Stimulated activated CD4-positive, alpha-beta T cell treated with anti-CD3 and anti-CD28 coated beads, Interleukin-2, amount 100 ng/mL, for 24 hours (primary cell): ENCODE measurements at regions not wholly inside any gene's neighbourhood (a gene's known extent, or its start where the extent isn't known, plus 50 kb on each side); places are given as distances from the start of the nearest gene placed in this dataset.
"Not testable (repeated sequence)": the region's sequence is repeated elsewhere in the genome, so short reads cannot be mapped to it uniquely, and the experiment has no call there.

Experiments
- DNase-seq, 2 donors: peaks; one replicate each; pipeline ENCODE4 v3.0.0-alpha.2; 2020

GRCh38 chr6:152811785-152812184 lies 61.2 kb downstream of the VIP start:
- DNase-seq: no peak

GRCh38 chr6:152815230-152815872 lies 64.8 kb downstream of the VIP start:
- DNase-seq: no peak

- DNase-seq: no peak
These were observed 65.5 kb downstream of the VIP start for GRCh38 chr6:152816055-152816454.

GRCh38 chr6:152821525-152821924 lies 70.9 kb downstream of the VIP start:
- no peak for DNase-seq

- no peak for DNase-seq
These were observed 74.1 kb downstream of the VIP start for GRCh38 chr6:152824666-152825065.

GRCh38 chr6:152828431-152828830 lies 77.8 kb downstream of the VIP start:
- DNase-seq: no peak

GRCh38 chr6:152834366-152834765 lies 83.8 kb downstream of the VIP start:
- not testable (repeated sequence) for DNase-seq

GRCh38 chr6:152836523-152836922 lies 85.9 kb downstream of the VIP start:
- no peak for DNase-seq

GRCh38 chr6:152845421-152845820 lies 94.8 kb downstream of the VIP start:
- DNase-seq: no peak

- no peak for DNase-seq
These were observed 96.2 kb downstream of the VIP start for GRCh38 chr6:152846825-152847224.

GRCh38 chr6:152848919-152849318 lies 98.3 kb downstream of the VIP start:
- no peak for DNase-seq

GRCh38 chr6:152854086-152854795 lies 103.6 kb downstream of the VIP start:
- no peak for DNase-seq

- DNase-seq: no peak
These were observed 107.5 kb downstream of the VIP start for GRCh38 chr6:152858141-152858540.

- no peak for DNase-seq
These were observed 108.6 kb downstream of the VIP start for GRCh38 chr6:152859225-152859624.

- DNase-seq: peak; percentile 63 to 72
These were observed 113.2 kb downstream of the VIP start for GRCh38 chr6:152863618-152864326.

- no peak for DNase-seq
These were observed 108.6 kb downstream of the FBXO5 start for GRCh38 chr6:152874267-152874666.

- no peak for DNase-seq
These were observed 107.8 kb downstream of the FBXO5 start for GRCh38 chr6:152874846-152875568.

GRCh38 chr6:152879681-152880080 lies 103.2 kb downstream of the FBXO5 start:
- DNase-seq: no peak

GRCh38 chr6:152893187-152893586 lies 89.7 kb downstream of the FBXO5 start:
- DNase-seq: no peak

GRCh38 chr6:152896923-152897322 lies 85.9 kb downstream of the FBXO5 start:
- DNase-seq: no peak

GRCh38 chr6:152897807-152898399 lies 84.9 kb downstream of the FBXO5 start:
- DNase-seq: peak; percentile 73 to 82

GRCh38 chr6:152904678-152905077 lies 78.2 kb downstream of the FBXO5 start:
- no peak for DNase-seq
